ENCODE measurements at regions not wholly inside any gene's neighbourhood (a gene's known extent, or its start where the extent isn't known, plus 50 kb on each side); places are given as distances from the start of the nearest gene placed in this dataset.
A peak's percentile ranks its signal among the peaks of the same experiment; 100 is the strongest.

DNA sequence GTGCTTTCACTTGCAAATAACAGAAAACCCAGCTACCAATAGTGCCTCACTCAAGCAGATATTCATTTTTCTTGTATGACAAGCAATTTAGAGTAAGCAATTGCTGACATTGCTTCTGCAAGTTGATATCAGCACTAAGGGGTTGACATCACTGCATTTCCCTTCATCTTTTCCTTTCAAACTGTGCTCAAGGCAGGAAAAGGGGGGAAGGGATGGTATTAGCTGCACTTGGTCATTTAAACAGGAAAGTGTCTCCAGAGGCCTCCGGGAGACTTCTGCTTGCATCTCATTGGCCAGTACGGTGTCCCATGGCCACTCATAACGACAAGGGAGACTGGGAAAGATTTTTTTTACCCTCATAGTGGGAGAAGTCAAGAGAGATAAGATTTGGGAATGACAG lies 65.5 kb upstream of the FGG start:
- ChIA-PET CTCF (ENCODE audit: low intra/inter-chr PET ratio, low total read pairs) (no interaction called here), POLR2A (no interaction called here)
- Histone ChIP-seq H3K4me2 (ENCODE audit: low read depth, low read length) (no peak overlapping the region), H2AFZ (ENCODE audit: low read length) (no peak overlapping the region), H3K27ac (ENCODE audit: extremely low read length, insufficient read depth, low read length) (no peak overlapping the region), H3K27me3 (ENCODE audit: control insufficient read depth in 1 of 2, insufficient read depth in 2 of 2, low read length in 2 of 2) (no peaks in the 10 kb centered on the region), H4K20me1 (ENCODE audit: insufficient read depth, low read length) (no peaks in the 10 kb centered on the region), H3K4me1 (ENCODE audit: insufficient read depth, low read length) (no peaks in the 10 kb centered on the region), H3K9me3 (ENCODE audit: low read length) (no peaks in the 10 kb centered on the region), H3K9ac (ENCODE audit: insufficient read depth, low read depth, low read length) (no peak overlapping the region), H3K36me3 (replicated peaks in 1 of 2; ENCODE audit: control insufficient read depth in 1 of 2, insufficient read depth in 2 of 2, low read length in 2 of 2) (no peaks in the 10 kb centered on the region), H3K4me3 (replicated peaks in 1 of 3; ENCODE audit: insufficient read depth in 1 of 3, low read depth in 2 of 3, low read length in 3 of 3) (no peak overlapping the region), H3K79me2 (ENCODE audit: insufficient read depth, low read length) (no peaks in the 10 kb centered on the region)
- WGBS (ENCODE audit: low lambda C conversion rate): 21% methylated on average over 3 of the region's 3 CpGs
- ATAC-seq (no peak), DNase-seq (ENCODE audit: low spot score) (no peak), FAIRE-seq (no peak)
- TF ChIP-seq ZNF251 (CRISPR knock-in tag; IDR thresholded peaks at IDR 0.05) (no peak), MAFF (IDR thresholded peaks at IDR 0.05; ENCODE audit: low read depth, low read length) (0 out of 2 replicates have a peak, but pooled peaks have one; percentile 10), MAFK (conservative IDR thresholded peaks at IDR 0.05 in 1 of 2, IDR thresholded peaks at IDR 0.05 in 1 of 2; ENCODE audit: low read length in 2 of 2) (peak in 1 of 2 experiments; percentile 7; a peak in 1 of 4 replicates)
- no TSS peak for BruUV-seq (replicated peaks)
- intact Hi-C loops (cut with micrococcal nuclease; ENCODE audit: unreplicated experiment): no loop called here
- in situ Hi-C loops (cut with HindIII; ENCODE audit: extremely low pct_ligation_motif_present, low pct_unique_long_range_greater_than_20kb): no loop called here

DNA sequence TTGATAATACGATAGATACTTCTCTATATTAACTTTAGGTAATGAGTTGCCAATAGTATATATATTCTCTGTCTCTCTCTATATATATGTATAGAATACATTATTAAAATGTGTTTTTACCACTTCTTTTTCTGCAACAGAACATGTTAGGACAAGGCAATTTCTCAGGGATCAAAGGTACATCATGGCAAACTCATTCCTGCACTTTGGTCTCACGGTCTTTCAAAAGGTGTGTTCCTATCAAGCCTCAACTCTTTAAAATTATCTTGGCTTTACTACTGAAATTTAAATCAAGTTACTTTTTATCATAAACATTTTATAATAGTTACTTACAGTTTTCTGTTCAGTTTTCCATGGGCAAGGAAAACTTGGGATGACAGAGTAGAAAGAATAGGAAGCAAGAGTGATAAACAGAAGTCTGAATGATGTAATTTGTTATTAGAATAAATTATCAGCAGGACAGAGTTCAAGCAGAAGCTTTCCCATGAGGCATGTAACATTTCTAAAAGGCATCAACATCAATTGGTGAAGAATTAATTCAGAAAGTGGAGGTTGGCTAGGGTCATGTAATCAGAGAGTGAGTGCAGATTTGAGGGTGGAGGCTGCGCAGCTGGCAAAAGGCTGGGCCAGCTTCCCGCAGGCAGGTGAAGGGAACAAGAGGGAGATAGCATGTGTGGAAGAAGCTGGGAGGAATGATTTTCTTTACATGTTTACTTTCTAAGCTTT lies 59.7 kb upstream of the LRAT start:
- FAIRE-seq: no peak
- ChIA-PET POLR2A (no interaction called here), CTCF (ENCODE audit: low intra/inter-chr PET ratio, low total read pairs) (no interaction called here)
- DNase-seq (ENCODE audit: low spot score): no peak
- no peak overlapping the region for H3K4me3 ChIP-seq (replicated peaks in 1 of 3; ENCODE audit: insufficient read depth in 1 of 3, low read depth in 2 of 3, low read length in 3 of 3)
- WGBS (ENCODE audit: low lambda C conversion rate): 67% methylated on average over 4 of the region's 4 CpGs
- intact Hi-C loops (cut with micrococcal nuclease; ENCODE audit: unreplicated experiment) (no loop called here), in situ Hi-C loops (cut with HindIII; ENCODE audit: extremely low pct_ligation_motif_present, low pct_unique_long_range_greater_than_20kb) (no loop called here)
- no peak for ATAC-seq
- no peaks in the 10 kb centered on the region for H3K36me3 ChIP-seq (replicated peaks in 1 of 2; ENCODE audit: control insufficient read depth in 1 of 2, insufficient read depth in 2 of 2, low read length in 2 of 2)
- H3K27ac ChIP-seq (ENCODE audit: extremely low read length, insufficient read depth, low read length): no peak overlapping the region
- BruUV-seq (replicated peaks): no TSS peak
- peak overlapping the region; percentile 1; the same call in 1 of the 2 replicates for H3K4me2 ChIP-seq (ENCODE audit: low read depth, low read length)
- H3K4me1 ChIP-seq (ENCODE audit: insufficient read depth, low read length): peaks cover 15% of the 10 kb centered on the region
- H2AFZ ChIP-seq (ENCODE audit: low read length): no peak overlapping the region
- H3K9ac ChIP-seq (ENCODE audit: insufficient read depth, low read depth, low read length): no peak overlapping the region
- no peaks in the 10 kb centered on the region for H3K79me2 ChIP-seq (ENCODE audit: insufficient read depth, low read length)
- no peaks in the 10 kb centered on the region for H3K27me3 ChIP-seq (ENCODE audit: control insufficient read depth in 1 of 2, insufficient read depth in 2 of 2, low read length in 2 of 2)
- TF ChIP-seq NFE2 (CRISPR knock-in tag; IDR thresholded peaks at IDR 0.05) (no peak), ZNF180 (CRISPR knock-in tag; IDR thresholded peaks at IDR 0.05; ENCODE audit: borderline replicate concordance, low read depth) (no peak), HNF4A (CRISPR knock-in tag; IDR thresholded peaks at IDR 0.05) (peak; percentile 48)
- H4K20me1 ChIP-seq (ENCODE audit: insufficient read depth, low read length): no peaks in the 10 kb centered on the region
- no peaks in the 10 kb centered on the region for H3K9me3 ChIP-seq (ENCODE audit: low read length)

Data from HepG2 (cell line).